OCI-LY1 (cell line): ENCODE measurements at regions not wholly inside any gene's neighbourhood (a gene's known extent, or its start where the extent isn't known, plus 50 kb on each side); places are given as distances from the start of the nearest gene placed in this dataset.

Experiments
- H2AFZ ChIP-seq: fragments of 200-600 bp; sonication (generic), shearing (Covaris generic); 2 replicates; pipeline ENCODE4 v1.6.0; 2014; ENCODE audit warnings: antibody characterized with exemption, mild to moderate bottlenecking, low read length
- H3F3A ChIP-seq: fragments of 200-600 bp; sonication (generic), shearing (Covaris generic); 2 replicates; pipeline ENCODE4 v1.6.0; 2014; ENCODE audit warnings: mild to moderate bottlenecking, antibody characterized with exemption, low read length, moderate library complexity; ENCODE audit not compliant: insufficient read depth
- H3K27ac ChIP-seq: fragments of 200-600 bp; sonication (generic); 2 replicates; pipeline ENCODE4 v1.5.1; 2014; ENCODE audit warnings: low read length, mixed run types, mild to moderate bottlenecking, low read depth; ENCODE audit not compliant: poor library complexity, severe bottlenecking
- H3K27me3 ChIP-seq: fragments of 200-600 bp; sonication (generic); 2 replicates; pipeline ENCODE4 v1.6.0; 2014; ENCODE audit warnings: antibody characterized with exemption, mild to moderate bottlenecking, low read length, moderate library complexity; ENCODE audit not compliant: insufficient read depth
- H3K36me3 ChIP-seq: fragments of 200-600 bp; sonication (generic); 2 replicates; pipeline ENCODE4 v1.6.1; 2014; ENCODE audit warnings: mild to moderate bottlenecking, antibody characterized with exemption, low read length, moderate library complexity, mixed read lengths; ENCODE audit not compliant: insufficient read depth
- H3K4me1 ChIP-seq: fragments of 200-600 bp; sonication (generic); 2 replicates; pipeline ENCODE4 v1.5.1; 2014; ENCODE audit warnings: mild to moderate bottlenecking, low read length, moderate library complexity; ENCODE audit not compliant: insufficient read depth, severe bottlenecking
- H3K4me2 ChIP-seq: fragments of 200-600 bp; sonication (generic), shearing (Covaris generic); 2 replicates; pipeline ENCODE4 v1.6.1; 2014; ENCODE audit warnings: low read length
- H3K4me3 ChIP-seq: fragments of 200-600 bp; sonication (generic); 2 replicates; pipeline ENCODE4 v1.5.1; 2014; ENCODE audit warnings: low read length, low read depth, mild to moderate bottlenecking, mixed read lengths; ENCODE audit not compliant: poor library complexity, severe bottlenecking
- H3K79me2 ChIP-seq: fragments of 200-600 bp; shearing (Covaris generic); 2 replicates; pipeline ENCODE4 v1.6.1; 2016; ENCODE audit warnings: mixed run types, low read length, mixed read lengths; ENCODE audit not compliant: insufficient read depth
- H3K9ac ChIP-seq: fragments of 200-600 bp; sonication (generic), shearing (Covaris generic); 2 replicates; pipeline ENCODE4 v1.6.1; 2014; ENCODE audit warnings: mild to moderate bottlenecking, low read length, mixed read lengths
- H3K9me2 ChIP-seq: fragments of 200-600 bp; sonication (generic), shearing (Covaris generic); 2 replicates; pipeline ENCODE4 v1.6.1; 2014; ENCODE audit warnings: low read depth, mild to moderate bottlenecking, low read length, mixed read lengths
- H3K9me3 ChIP-seq: fragments of 200-600 bp; shearing (Covaris generic); 2 replicates; pipeline ENCODE4 v1.6.1; 2014; ENCODE audit warnings: low read length, mixed read lengths
- H4K20me1 ChIP-seq: fragments of 200-600 bp; sonication (generic), shearing (Covaris generic); 2 replicates; pipeline ENCODE4 v1.6.0; 2016; ENCODE audit warnings: mild to moderate bottlenecking, low read length; ENCODE audit not compliant: insufficient read depth
- CTCF ChIP-seq: fragments of 200-600 bp; sonication (generic), shearing (Covaris generic); IDR thresholded peaks from 2 replicates; pipeline ENCODE4 v1.5.1; 2017; ENCODE audit warnings: mild to moderate bottlenecking, antibody characterized with exemption, low read length, moderate library complexity, mixed read lengths
- EZH2 ChIP-seq: fragments of 200-600 bp; sonication (generic), shearing (Covaris generic); IDR thresholded peaks from 2 replicates; pipeline ENCODE4 v1.8.0; 2017; ENCODE audit warnings: borderline replicate concordance, mixed run types, mild to moderate bottlenecking, antibody characterized with exemption, low read length, moderate library complexity, mixed read lengths

DNA sequence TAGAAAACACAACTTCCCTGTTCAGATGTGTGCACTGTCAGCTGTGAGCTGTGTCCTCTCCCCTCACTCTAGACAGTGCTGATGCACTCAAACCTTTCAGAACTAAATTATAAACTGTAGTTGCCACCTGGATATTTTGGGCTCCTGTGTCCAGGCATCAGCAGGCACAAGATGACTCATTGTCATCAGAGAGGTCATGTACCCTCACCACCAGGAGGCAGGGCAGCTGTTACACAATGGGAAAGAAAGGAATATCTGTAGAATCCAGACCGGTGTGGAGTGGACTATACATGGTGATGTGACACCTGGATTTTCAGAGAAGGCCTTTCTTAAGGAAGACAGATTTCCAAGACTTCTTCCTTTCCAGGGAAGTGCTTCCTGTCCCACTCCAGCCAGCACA, 854.4 kb upstream of the AGA start:
- Histone ChIP-seq H3K4me1 (no peaks in the 10 kb centered on the region), H3K9me3 (no peaks in the 10 kb centered on the region)

GRCh38 chr4:178306565-178306964, 864.3 kb upstream of the AGA start:
- Histone ChIP-seq H3F3A (no peaks in the 10 kb centered on the region), H3K36me3 (no peaks in the 10 kb centered on the region), H3K27me3 (no peaks in the 10 kb centered on the region), H3K4me2 (no peak overlapping the region), H3K79me2 (no peaks in the 10 kb centered on the region), H3K4me3 (no peak overlapping the region), H3K9me3 (no peaks in the 10 kb centered on the region), H3K9ac (no peak overlapping the region), H3K27ac (no peak overlapping the region), H2AFZ (no peak overlapping the region), H3K4me1 (no peaks in the 10 kb centered on the region), H3K9me2 (no peaks in the 10 kb centered on the region), H4K20me1 (no peaks in the 10 kb centered on the region)
- TF ChIP-seq CTCF (no peak), EZH2 (no peak)

More for the DNA sequence above, 854.4 kb upstream of the AGA start:
- Histone ChIP-seq H3K9me2 (no peaks in the 10 kb centered on the region), H3K27me3 (no peaks in the 10 kb centered on the region), H2AFZ (no peak overlapping the region), H3F3A (no peaks in the 10 kb centered on the region), H3K36me3 (no peaks in the 10 kb centered on the region), H3K79me2 (no peaks in the 10 kb centered on the region), H3K4me3 (no peak overlapping the region), H3K9ac (no peak overlapping the region), H4K20me1 (no peaks in the 10 kb centered on the region), H3K4me2 (no peak overlapping the region), H3K27ac (no peak overlapping the region)
- no peak for TF ChIP-seq CTCF

DNA sequence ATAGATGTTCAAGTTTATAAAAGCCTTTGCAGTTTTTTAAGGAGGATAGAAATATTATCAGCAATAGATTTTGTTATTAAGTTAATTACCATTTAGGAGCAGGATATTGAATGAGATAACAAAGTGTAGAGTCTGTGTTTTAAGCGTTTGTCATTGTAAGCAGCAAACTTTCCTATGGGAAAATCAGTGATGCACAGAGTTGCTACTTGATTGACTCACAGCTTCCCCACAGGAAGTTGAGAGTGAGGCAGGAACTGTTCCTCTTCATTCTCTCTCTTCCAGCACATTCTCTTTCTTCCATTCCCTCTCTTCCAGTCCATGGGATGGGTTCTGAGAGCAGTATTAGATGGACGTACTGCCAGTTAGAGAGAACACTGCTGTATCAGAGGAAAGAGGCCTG, 867.7 kb upstream of the AGA start:
- Histone ChIP-seq H3K9ac (no peak overlapping the region), H3K9me2 (no peaks in the 10 kb centered on the region), H3F3A (no peaks in the 10 kb centered on the region), H3K4me2 (no peak overlapping the region), H3K4me1 (no peaks in the 10 kb centered on the region), H2AFZ (no peak overlapping the region), H3K27me3 (no peaks in the 10 kb centered on the region), H3K79me2 (no peaks in the 10 kb centered on the region), H3K4me3 (no peak overlapping the region), H3K27ac (no peak overlapping the region), H3K36me3 (no peaks in the 10 kb centered on the region), H3K9me3 (no peaks in the 10 kb centered on the region), H4K20me1 (no peaks in the 10 kb centered on the region)
- TF ChIP-seq EZH2 (no peak), CTCF (no peak)
